GM19455 (cell line): ENCODE measurements at regions not wholly inside any gene's neighbourhood (a gene's known extent, or its start where the extent isn't known, plus 50 kb on each side); places are given as distances from the start of the nearest gene placed in this dataset.
"Not testable (repeated sequence)": the region's sequence is repeated elsewhere in the genome, so short reads cannot be mapped to it uniquely, and the experiment has no call there.

Experiments used
- ATAC-seq: cut with Tn5 transposase; IDR thresholded peaks from one replicate; pipeline ENCODE4 v1.9.1; 2021; ENCODE audit not compliant: unreplicated experiment

- not testable (repeated sequence) for ATAC-seq
Measured at GRCh38 chr2:237005341-237005740, 80.3 kb upstream of the COPS8 start.

DNA sequence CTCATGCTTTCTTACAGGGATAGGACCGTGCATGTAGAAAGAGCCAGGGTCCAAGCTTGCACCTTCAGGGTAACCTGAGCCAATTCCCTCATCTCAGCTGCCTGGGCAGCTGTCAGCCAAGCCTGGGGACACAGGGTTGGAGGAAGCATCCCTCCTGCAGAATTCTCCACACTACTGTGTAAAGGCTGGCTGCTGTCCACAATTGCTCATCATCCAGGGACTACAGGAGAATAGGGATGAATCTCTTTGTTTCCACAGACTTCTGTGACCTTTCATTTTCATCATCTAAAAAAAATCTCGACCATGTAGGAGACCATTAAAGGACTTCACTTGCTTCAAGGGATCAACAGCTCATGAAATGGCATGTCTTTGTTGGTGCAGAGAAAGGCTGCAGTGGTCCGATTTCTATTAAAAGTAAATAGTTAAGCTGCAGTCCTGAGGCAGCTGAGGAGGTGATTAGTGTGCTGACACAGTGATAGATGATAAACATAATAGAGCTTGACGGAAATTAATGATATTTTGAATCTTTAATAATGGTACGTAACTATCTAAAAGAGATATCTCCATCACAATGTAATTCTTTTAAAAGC is 74.4 kb upstream of the COPS8 start:
- ATAC-seq, result no peak

DNA sequence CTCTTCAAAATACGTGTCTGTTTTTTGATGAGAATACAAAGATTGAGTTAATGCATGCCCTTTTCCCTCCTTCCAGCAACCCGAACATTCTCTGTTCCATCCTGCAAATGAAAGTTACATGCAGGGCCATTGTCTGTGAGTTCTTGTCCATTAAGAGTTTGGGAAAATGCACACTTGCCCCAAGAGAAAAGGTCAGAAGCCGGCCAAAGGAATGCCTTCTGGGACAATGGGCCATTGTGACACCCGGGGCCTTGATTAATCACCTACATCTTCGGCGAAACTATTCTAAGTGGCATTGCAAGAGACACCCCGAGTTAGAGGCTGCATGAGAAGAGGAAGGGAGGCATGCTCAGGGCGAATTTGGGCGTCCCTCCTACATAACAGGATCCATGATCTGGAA is 73.7 kb upstream of the COPS8 start:
- ATAC-seq, result no peak

DNA sequence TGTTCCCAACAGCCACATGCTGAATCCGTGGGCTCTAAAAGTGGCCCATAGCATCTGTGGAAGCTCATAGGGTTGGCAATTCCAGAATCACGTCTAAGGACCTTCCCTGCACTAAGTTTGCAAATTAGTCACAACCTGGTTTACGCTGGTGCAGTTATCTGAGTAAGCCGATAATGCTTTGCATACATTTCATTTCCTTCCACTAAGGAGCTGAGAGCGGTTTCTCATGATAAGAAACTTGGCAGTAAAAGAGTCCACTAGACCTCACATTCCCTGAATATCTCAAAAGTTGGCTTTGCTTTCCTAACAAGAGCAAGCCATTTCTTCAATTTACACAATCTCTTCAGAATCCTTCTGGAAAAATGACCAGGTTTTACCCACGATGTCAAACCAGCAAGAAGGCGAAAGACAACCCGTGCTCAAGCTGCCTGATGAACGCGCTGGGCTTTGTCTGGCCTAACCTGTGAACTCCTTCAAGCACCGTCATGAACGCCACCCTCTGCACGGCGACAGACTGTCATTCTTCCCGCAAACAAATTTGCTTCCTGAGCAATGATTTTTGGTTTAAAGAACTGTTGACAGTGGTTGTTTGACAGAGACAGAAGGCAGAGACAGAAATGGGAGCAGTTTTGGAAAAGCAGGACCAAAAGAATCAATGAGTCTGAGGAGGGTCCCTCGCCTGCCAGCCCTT is 73.0 kb upstream of the COPS8 start:
- no peak for ATAC-seq

DNA sequence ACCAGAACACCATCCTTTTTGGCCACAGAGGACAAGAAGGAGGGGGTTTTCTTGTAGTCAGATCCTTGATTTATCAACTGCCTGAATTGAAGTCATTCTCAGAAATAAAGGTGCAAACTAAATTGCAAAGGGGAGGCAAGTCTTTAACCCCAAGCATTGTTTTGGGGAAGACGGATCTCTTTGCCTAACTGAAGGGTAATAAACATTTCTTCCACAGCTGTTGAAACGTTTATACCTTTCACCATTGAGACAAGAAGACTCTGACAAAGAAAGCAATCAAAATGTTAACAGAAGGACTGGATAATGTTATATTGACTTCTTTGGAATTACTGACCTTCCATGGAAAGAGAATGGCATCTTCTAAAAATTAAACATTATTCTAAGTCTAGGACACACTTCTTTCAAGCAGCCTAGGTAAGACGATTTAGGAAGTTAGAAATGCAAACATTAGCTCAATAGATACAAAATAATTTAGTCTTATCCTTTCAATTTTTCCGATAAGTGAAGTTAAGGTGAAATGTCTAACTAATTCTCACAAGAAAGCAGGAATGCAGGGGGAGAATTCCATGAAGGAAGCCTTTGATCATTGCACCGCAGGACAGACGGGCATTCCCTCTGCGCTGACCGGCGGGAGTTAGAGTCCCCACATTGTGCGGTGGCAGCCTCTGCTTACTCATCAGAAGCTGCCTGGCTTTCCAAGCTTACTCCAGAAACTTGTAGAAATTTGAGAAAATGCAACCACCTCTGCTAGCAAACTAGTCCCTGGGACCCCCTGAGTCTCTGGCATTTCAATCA is 69.4 kb upstream of the COPS8 start:
- no peak for ATAC-seq

GRCh38 chr2:237020090-237020489 is 65.6 kb upstream of the COPS8 start:
- ATAC-seq, result no peak

DNA sequence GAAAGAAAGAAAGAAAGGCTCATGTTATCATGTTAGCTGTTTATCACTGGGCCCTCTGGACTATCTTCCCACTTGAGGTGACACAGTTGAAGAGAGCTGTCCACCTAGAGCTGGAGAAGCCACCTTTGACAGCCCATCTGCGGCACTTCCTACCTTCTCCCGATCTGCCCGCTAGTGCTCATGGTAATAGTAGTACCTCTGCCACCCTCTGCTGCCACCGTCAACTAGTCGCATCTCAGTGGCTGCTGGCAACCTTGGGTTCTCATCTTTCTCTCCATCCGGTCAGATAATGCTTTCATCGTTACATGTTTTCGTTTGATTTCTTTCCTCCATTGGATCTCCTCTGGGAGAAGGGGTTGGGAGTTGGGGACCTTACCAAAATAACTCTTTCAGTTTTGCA is 63.2 kb upstream of the COPS8 start:
- no peak for ATAC-seq

DNA sequence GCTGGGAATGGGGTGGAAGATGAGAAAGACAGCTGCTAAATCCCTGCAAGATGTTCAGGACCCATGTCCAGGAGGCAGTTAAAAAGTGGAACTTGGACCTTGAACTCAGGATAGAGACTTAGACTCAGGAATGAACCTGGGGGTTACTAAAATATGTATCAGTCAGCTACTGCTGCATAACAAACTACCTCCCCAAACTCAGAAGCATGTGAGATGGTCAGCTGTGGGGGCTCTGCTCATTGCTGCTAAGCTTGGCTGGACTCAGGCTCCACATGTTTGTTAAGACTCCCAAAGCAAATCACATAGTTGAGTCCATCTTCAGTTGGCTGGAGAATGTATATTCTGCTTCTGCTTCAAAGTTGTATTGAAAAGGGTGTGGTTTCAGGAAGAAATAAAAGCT is 61.4 kb upstream of the COPS8 start:
- no peak for ATAC-seq

GRCh38 chr2:237025090-237025865 is 60.4 kb upstream of the COPS8 start:
- ATAC-seq, result no peak

DNA sequence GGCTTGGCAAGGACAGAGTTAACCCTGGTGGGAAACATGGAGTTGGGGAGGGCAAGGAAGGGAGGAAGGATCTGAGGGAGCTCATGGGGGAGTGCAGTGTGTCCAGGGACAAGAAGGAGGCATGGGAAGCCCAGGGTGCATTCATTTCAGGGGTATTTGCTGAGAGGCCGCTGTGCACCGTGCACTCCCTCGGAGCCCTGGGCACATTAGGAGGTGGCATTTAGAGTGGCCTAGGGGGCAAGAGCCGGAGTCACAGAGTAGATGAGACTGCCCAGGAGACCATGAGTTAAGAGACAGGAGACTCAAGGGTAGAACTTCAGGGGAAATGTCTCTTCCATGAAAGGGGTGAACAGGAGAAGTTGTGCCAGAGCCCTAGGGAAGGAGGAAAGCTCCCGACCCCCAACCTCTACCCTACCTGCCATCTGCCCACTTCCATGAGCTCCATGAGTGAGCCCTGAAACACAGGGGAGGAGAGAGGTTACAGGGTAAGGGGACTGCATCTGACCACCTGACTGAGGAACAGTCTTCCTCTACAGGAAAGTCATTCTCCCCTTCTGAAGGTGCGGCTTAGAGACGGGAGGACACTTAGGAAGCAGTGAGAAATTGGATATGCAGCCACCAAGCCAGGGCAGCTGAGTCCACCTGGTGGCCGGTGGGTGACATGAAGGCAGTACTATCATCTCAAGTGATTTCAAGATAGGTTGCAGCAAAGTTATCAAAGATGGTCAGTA is 58.5 kb upstream of the COPS8 start:
- no peak for ATAC-seq

GRCh38 chr2:237027712-237028029 is 58.0 kb upstream of the COPS8 start:
- no peak for ATAC-seq

DNA sequence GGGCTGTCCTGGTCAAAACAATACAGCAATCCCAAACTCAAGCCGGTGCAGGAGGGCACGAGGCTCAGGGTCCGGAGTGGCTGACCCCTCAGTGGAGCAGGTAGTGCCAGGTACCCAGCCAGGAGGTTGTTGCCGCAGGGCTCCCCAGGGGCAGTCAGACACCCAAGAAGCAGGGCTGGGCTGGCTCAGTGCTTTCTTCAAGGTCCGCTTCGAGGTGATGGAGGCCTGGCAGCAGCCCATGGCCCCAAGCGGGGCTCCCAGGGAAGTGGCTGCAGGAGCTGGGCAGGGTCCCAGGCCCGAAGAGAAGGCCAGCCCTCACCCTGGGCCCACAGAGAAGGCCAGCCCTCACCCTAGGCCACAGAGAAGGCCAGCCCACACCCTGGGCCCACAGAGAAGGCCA is 55.3 kb upstream of the COPS8 start:
- no peak for ATAC-seq

DNA sequence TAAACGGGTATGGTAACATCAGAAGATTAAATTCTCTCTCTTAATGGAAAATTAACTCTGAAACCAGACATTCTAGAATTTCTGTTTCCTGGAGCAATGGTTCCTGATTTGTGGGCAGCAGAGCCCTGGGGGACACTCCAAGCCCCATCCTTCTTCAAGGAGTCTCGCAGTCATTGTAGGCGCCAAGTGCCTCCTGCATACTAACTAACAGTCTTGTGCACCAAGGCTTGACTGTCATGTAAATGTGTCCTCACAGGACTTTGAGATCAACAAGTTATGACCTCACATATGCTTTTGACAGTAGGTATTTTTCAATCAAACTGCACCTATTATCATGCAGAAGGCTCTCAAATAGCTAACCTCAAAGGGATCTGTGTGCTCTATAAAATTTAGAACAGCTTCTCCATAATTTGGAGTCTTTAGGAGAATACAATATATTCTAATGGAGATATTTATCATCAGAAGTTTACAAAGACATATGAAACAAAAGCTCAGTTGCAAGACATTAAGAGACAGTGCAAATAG is 52.1 kb upstream of the COPS8 start:
- no peak for ATAC-seq

DNA sequence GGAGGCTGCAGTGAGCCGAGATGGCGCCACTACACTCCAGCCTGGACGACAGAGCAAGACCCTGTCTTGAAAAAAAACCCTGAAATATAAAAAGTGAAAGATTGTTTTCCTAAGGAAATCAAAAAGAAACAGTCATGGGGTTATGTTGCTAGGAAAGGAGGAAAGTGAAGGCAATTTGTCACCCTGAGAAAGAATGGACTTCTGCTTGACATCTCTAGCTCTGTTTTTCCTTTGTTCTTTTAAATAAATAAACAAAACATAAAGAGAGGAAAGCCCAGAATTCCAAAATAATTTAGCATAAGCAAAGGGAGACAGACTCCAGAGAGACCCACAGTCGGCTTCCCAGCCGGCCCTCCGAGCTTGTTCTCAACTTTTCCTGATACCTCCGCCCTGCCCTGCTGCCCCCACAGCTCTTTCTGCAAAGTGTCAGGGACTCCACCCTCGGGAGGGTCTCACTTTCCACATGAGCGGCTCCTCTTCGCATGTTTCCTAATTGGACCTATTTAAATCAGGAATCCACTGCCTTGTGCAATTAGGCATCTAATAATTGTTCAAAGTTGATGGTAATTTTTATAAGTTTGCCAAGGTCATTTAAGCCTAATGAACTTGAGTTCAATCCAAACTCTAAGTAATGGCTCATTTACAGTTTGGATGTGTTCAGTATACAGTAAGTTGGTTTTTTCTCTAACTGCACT is 49.8 kb upstream of the COPS8 start:
- ATAC-seq, result no peak
